Panc1 (cell line): ENCODE measurements at regions not wholly inside any gene's neighbourhood (a gene's known extent, or its start where the extent isn't known, plus 50 kb on each side); places are given as distances from the start of the nearest gene placed in this dataset.
A peak's percentile ranks its signal among the peaks of the same experiment; 100 is the strongest.

Experiments used
- ATAC-seq: fragments of 200-7000 bp; cut with Tn5 transposase; 2 replicates; pipeline ENCODE4 v1.9.1; 2020; ENCODE audit warnings: mild to moderate bottlenecking, moderate library complexity
- BruUV-seq: library from RNA; stranded (reverse); fragments of 400-500 nt; replicated peaks from 2 replicates; lab custom pipeline; 2021; lab: Mats Ljungman, UMichigan
- CTCF ChIA-PET: fragments of 300-600 bp; sonication (Branson Sonifier 250); formaldehyde crosslinking; loops from one replicate; lab custom pipeline; 2022; ENCODE audit warnings: antibody characterized with exemption; lab: Charles Lee
- POLR2A ChIA-PET: fragments of 300-600 bp; sonication (Branson Sonifier 250); formaldehyde crosslinking; loops from one replicate; lab custom pipeline; 2022; ENCODE audit warnings: antibody characterized with exemption; lab: Charles Lee
- DNase-seq: peaks from one replicate; pipeline ENCODE4 v3.0.0-alpha.2; 2010; ENCODE audit warnings: low read depth, low spot score
- H3K27ac ChIP-seq: 2 replicates; pipeline ENCODE4 v1.5.1; 2011; ENCODE audit warnings: mild to moderate bottlenecking, low read length, inconsistent platforms
- H3K27me3 ChIP-seq: fragments of 200-500 bp; sonication (Bioruptor generic); 2 replicates; pipeline ENCODE4 v1.6.0; 2014; ENCODE audit warnings: low read length, inconsistent platforms; ENCODE audit not compliant: control insufficient read depth, insufficient read depth
- H3K36me3 ChIP-seq: fragments of 200-500 bp; sonication (Bioruptor generic); 2 replicates; pipeline ENCODE4 v1.5.1; 2014; ENCODE audit warnings: inconsistent platforms, mild to moderate bottlenecking, low read length, moderate library complexity; ENCODE audit not compliant: control insufficient read depth, insufficient read depth
- H3K4me1 ChIP-seq: 2 replicates; pipeline ENCODE4 v1.5.1; 2011; ENCODE audit warnings: inconsistent platforms, mild to moderate bottlenecking, low read length, moderate library complexity; ENCODE audit not compliant: control insufficient read depth, insufficient read depth
- H3K4me3 ChIP-seq, 2 experiments: 2 replicates each; pipeline ENCODE4 v1.5.1; 2011 to 2012; ENCODE audit warnings: low read depth in 2 of 2, low read length in 2 of 2, mild to moderate bottlenecking in 2 of 2, inconsistent platforms in 1 of 2, moderate library complexity in 1 of 2
- H3K9me3 ChIP-seq: fragments of 200-500 bp; sonication (Bioruptor generic); 2 replicates; pipeline ENCODE4 v1.5.1; 2014; ENCODE audit warnings: low read depth, mild to moderate bottlenecking, inconsistent platforms, low read length, moderate library complexity; ENCODE audit not compliant: control insufficient read depth, insufficient read depth
- POLR2AphosphoS5 ChIP-seq: IDR thresholded peaks from 2 replicates; pipeline ENCODE4 v1.6.1; 2012; ENCODE audit warnings: mild to moderate bottlenecking, low read depth, low read length, moderate library complexity
- SIN3A ChIP-seq: IDR thresholded peaks from 2 replicates; pipeline ENCODE4 v1.6.1; 2012; ENCODE audit warnings: low read depth, mild to moderate bottlenecking, low read length, moderate library complexity, borderline replicate concordance; ENCODE audit not compliant: insufficient read depth
- TCF7L2 ChIP-seq: IDR thresholded peaks from 2 replicates; pipeline ENCODE4 v1.6.1; 2011; ENCODE audit warnings: mild to moderate bottlenecking, low read depth, low read length, inconsistent platforms
- in situ Hi-C: cut with HindIII; loops from 2 replicates; pipeline ENCODE4 v1.10.0; 2016; ENCODE audit warnings: low sequenced_read_pairs, low pct_unique_long_range_greater_than_20kb
- intact Hi-C: fragments of 100-400 bp; cut with micrococcal nuclease; formaldehyde crosslinking; loops from one replicate; pipeline ENCODE4 v1.10.0; 2022; ENCODE audit not compliant: unreplicated experiment
- TF ChIP-seq, protein P1 (sequence below), 2 experiments: IDR thresholded peaks; 2 replicates each; pipeline ENCODE4 v1.6.1; 2011 to 2012; ENCODE audit warnings: low read depth in 2 of 2, control low read depth in 1 of 2, low read length in 1 of 2, mild to moderate bottlenecking in 1 of 2, moderate library complexity in 1 of 2; ENCODE audit not compliant: insufficient read depth in 1 of 2
- TF ChIP-seq, protein P2 (sequence below): fragments of 450-650 bp; IDR thresholded peaks from 2 replicates; pipeline ENCODE4 v1.5.1; 2017; ENCODE audit warnings: mild to moderate bottlenecking

DNA sequence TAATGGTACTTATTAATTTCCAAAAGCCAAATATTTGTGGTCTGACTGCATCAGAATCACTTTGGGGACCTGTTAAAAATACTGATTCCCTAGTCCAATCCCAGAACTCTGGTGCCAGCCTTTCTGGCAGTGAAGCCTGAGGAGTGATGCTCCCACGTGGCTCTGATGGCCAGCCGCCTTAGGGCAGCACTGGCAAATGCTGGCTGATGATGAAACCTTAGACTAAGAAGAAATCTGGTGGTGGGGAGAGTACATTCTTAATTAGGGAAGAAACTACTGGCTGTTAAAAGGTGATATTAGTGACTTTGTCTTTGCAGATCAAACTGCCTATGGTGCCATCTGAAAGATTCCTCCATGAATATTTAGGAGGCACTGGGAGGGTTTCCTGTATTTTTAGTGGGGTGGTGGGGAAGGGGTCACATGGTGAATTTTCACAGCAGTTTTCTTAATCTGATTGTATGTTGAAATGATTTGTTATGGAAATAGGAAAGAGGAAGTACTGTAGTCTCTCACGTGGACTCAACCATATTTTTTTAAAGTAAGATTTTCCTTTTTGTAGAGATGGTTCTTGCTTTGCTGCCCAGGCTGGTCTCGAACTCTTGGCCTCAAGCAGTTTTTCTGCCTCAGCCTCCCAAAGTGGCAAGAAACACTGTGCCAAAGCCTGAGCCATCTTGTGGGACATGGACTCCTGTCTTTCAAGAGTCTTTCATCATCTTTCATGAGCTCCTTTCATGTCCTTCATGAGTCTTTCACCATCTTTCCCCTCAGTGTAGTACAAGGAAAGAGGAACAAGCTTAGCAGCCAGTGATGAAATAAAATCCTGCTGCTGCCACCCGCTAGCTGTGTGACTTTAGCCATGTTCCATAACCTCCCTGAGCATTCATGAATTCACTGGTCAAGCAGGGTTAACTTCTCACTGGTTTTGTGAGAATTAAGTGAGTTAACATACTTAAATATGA lies 90.8 kb downstream of the ZNF330 start:
- Histone ChIP-seq H3K9me3 (no peaks in the 10 kb centered on the region), H3K36me3 (no peaks in the 10 kb centered on the region), H3K4me1 (no peaks in the 10 kb centered on the region), H3K27me3 (no peaks in the 10 kb centered on the region), H3K27ac (no peak overlapping the region), H3K4me3 (no peak overlapping the region)
- ChIA-PET POLR2A (no interaction called here), CTCF (no interaction called here)
- intact Hi-C loops (no loop called here), in situ Hi-C loops (no loop called here)
- TF ChIP-seq POLR2AphosphoS5 (no peak), TCF7L2 (no peak)
- no peak for ATAC-seq
- BruUV-seq, result no TSS peak
- no peak for DNase-seq

DNA sequence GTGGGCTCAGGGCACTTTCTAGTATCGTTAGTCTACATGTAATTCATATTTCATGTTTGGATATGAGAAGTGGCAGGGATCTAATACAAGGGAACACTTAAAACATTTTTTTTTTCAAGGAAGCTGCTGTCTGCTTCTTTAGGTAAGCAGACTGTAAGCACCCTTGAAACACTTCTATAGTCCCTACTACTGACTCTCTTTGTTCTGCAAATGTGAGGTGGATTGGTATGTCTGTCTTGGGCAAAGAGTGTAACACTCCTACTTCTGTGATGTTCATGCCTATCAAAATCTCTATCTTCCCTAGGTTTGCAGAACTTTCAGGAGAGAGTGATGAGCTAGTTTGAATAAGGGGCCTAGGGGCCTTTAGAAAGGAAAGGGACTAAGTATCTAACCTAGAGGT lies 93.9 kb downstream of the ZNF330 start:
- Histone ChIP-seq H3K36me3 (no peaks in the 10 kb centered on the region; the same call in 1 of the 2 replicates), H3K27me3 (no peaks in the 10 kb centered on the region), H3K9me3 (no peaks in the 10 kb centered on the region), H3K4me1 (no peaks in the 10 kb centered on the region), H3K27ac (no peak overlapping the region), H3K4me3 (no peak overlapping the region)
- DNase-seq (no peak), ATAC-seq (no peak)
- in situ Hi-C loops, result no loop called here
- ChIA-PET CTCF (no interaction called here), POLR2A (no interaction called here)
- BruUV-seq, result no TSS peak
- intact Hi-C loops, result no loop called here
- TF ChIP-seq, protein P1, sequence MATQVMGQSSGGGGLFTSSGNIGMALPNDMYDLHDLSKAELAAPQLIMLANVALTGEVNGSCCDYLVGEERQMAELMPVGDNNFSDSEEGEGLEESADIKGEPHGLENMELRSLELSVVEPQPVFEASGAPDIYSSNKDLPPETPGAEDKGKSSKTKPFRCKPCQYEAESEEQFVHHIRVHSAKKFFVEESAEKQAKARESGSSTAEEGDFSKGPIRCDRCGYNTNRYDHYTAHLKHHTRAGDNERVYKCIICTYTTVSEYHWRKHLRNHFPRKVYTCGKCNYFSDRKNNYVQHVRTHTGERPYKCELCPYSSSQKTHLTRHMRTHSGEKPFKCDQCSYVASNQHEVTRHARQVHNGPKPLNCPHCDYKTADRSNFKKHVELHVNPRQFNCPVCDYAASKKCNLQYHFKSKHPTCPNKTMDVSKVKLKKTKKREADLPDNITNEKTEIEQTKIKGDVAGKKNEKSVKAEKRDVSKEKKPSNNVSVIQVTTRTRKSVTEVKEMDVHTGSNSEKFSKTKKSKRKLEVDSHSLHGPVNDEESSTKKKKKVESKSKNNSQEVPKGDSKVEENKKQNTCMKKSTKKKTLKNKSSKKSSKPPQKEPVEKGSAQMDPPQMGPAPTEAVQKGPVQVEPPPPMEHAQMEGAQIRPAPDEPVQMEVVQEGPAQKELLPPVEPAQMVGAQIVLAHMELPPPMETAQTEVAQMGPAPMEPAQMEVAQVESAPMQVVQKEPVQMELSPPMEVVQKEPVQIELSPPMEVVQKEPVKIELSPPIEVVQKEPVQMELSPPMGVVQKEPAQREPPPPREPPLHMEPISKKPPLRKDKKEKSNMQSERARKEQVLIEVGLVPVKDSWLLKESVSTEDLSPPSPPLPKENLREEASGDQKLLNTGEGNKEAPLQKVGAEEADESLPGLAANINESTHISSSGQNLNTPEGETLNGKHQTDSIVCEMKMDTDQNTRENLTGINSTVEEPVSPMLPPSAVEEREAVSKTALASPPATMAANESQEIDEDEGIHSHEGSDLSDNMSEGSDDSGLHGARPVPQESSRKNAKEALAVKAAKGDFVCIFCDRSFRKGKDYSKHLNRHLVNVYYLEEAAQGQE (IDR thresholded peaks at IDR 0.05; ENCODE audit: insufficient read depth in 1 of 2, low read depth in 2 of 2, low read length in 1 of 2), result no peak
- no peak for TF ChIP-seq TCF7L2
- TF ChIP-seq, protein P2, sequence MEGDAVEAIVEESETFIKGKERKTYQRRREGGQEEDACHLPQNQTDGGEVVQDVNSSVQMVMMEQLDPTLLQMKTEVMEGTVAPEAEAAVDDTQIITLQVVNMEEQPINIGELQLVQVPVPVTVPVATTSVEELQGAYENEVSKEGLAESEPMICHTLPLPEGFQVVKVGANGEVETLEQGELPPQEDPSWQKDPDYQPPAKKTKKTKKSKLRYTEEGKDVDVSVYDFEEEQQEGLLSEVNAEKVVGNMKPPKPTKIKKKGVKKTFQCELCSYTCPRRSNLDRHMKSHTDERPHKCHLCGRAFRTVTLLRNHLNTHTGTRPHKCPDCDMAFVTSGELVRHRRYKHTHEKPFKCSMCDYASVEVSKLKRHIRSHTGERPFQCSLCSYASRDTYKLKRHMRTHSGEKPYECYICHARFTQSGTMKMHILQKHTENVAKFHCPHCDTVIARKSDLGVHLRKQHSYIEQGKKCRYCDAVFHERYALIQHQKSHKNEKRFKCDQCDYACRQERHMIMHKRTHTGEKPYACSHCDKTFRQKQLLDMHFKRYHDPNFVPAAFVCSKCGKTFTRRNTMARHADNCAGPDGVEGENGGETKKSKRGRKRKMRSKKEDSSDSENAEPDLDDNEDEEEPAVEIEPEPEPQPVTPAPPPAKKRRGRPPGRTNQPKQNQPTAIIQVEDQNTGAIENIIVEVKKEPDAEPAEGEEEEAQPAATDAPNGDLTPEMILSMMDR, result no peak
- no peak for TF ChIP-seq SIN3A
- TF ChIP-seq POLR2AphosphoS5, result no peak

DNA sequence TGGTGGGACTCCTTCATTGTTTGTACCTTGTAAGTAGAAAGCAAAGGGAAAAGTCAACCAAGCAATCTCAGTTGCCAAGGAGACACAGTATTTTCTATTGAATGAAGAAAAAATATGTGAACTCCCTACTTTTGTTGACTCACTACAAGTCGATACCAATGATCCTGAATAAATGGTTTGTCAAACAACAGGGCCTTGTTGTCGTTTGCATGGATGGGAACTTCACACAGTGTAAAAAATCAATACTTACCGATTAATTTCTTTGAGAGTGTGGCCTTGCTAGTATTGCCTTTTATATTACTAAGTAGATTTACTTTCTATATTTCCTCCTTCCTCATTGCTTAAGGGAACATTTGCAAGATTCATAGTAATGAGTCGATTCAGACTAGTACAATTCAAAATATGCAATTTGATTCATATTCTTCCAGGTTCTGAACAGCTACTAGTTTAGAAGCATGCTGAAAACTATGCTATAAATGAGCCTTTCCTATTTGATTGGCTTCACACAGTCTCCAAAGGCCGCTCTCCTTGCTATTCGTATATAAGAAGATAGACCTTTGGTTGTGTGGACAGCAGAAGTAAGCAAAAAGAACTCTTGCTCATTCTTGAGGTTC lies 108.0 kb downstream of the ZNF330 start:
- peaks cover 7% of the 10 kb centered on the region; the same call in 1 of the 2 replicates for H3K4me1 ChIP-seq
- in situ Hi-C loops (no loop called here), intact Hi-C loops (no loop called here)
- ATAC-seq (no peak), DNase-seq (no peak)
- no TSS peak for BruUV-seq
- POLR2A ChIA-PET, result no interaction called here
- no peaks in the 10 kb centered on the region for H3K27me3 ChIP-seq
- no peaks in the 10 kb centered on the region for H3K9me3 ChIP-seq
- no peaks in the 10 kb centered on the region for H3K36me3 ChIP-seq
- CTCF ChIA-PET, result no interaction called here
- TF ChIP-seq TCF7L2, result no peak
- TF ChIP-seq, protein P2, result no peak
- no peak; the same call in 1 of the 2 replicates for TF ChIP-seq POLR2AphosphoS5
- TF ChIP-seq SIN3A, result no peak
- TF ChIP-seq, protein P1 (IDR thresholded peaks at IDR 0.05; ENCODE audit: insufficient read depth in 1 of 2, low read depth in 2 of 2, low read length in 1 of 2), result no peak
- peak overlapping the region; percentile 25 to 60; a peak in 2 of 4 replicates for H3K4me3 ChIP-seq
- H3K27ac ChIP-seq, result no peak overlapping the region
